ENCODE measurements at regions not wholly inside any gene's neighbourhood (a gene's known extent, or its start where the extent isn't known, plus 50 kb on each side); places are given as distances from the start of the nearest gene placed in this dataset.

- ChIA-PET CTCF (no interaction called here), POLR2A (ENCODE audit: unreplicated experiment) (no interaction called here)
- no peak overlapping the region for H3K4me3 ChIP-seq
- H3K27ac ChIP-seq, result no peak overlapping the region
- peaks cover 17% of the 10 kb centered on the region for H3F3A ChIP-seq (ENCODE audit: insufficient read depth, low read depth)
- H3K36me3 ChIP-seq (ENCODE audit: low read depth), result no peaks in the 10 kb centered on the region
- no peak for DNase-seq
- H4K20me1 ChIP-seq (ENCODE audit: insufficient read depth), result no peaks in the 10 kb centered on the region
- 0 out of 2 replicates have a peak, but pooled peaks cover 5% of the 10 kb centered on the region for H3K9me3 ChIP-seq (ENCODE audit: insufficient read depth, low read depth)
- BruUV-seq (replicated peaks), result no TSS peak
- H3K4me1 ChIP-seq (replicated peaks; ENCODE audit: insufficient read depth), result peaks cover 24% of the 10 kb centered on the region
- TF ChIP-seq EZH2 (IDR thresholded peaks at IDR 0.05; ENCODE audit: low read depth) (no peak), CTCF (conservative IDR thresholded peaks at IDR 0.05) (no peak)
- intact Hi-C loops (cut with micrococcal nuclease; ENCODE audit: unreplicated experiment), result no loop called here
- H3K79me2 ChIP-seq (ENCODE audit: low read depth), result no peaks in the 10 kb centered on the region
- no peak overlapping the region for H3K4me2 ChIP-seq
- H2AFZ ChIP-seq, result no peak overlapping the region
- no peaks in the 10 kb centered on the region for H3K9me2 ChIP-seq (ENCODE audit: insufficient read depth)
- no peaks in the 10 kb centered on the region for H3K27me3 ChIP-seq (ENCODE audit: insufficient read depth, low read depth)
Measured at GRCh38 chr13:50419331-50419865, 404.2 kb downstream of the KCNRG start.

- H3K79me2 ChIP-seq (ENCODE audit: low read depth), result no peaks in the 10 kb centered on the region
- POLR2A ChIA-PET (ENCODE audit: unreplicated experiment), result no interaction called here
- no peak overlapping the region for H3K27ac ChIP-seq
- peaks cover 17% of the 10 kb centered on the region for H3F3A ChIP-seq (ENCODE audit: insufficient read depth, low read depth)
- H3K9me2 ChIP-seq (ENCODE audit: insufficient read depth), result no peaks in the 10 kb centered on the region
- CTCF ChIA-PET, result interaction anchor here (0.6 kb wide), 1 partner anchor 438 kb away, joined by 3 read pairs; no protein-coding TSS in a partner anchor
- H3K27me3 ChIP-seq (ENCODE audit: insufficient read depth, low read depth), result no peaks in the 10 kb centered on the region
- no peak for TF ChIP-seq EZH2 (IDR thresholded peaks at IDR 0.05; ENCODE audit: low read depth)
- TF ChIP-seq CTCF (conservative IDR thresholded peaks at IDR 0.05), result no peak
- 0 out of 2 replicates have a peak, but pooled peaks cover 5% of the 10 kb centered on the region for H3K9me3 ChIP-seq (ENCODE audit: insufficient read depth, low read depth)
- no peak overlapping the region for H2AFZ ChIP-seq
- no TSS peak for BruUV-seq (replicated peaks)
- H3K4me3 ChIP-seq, result no peak overlapping the region
- intact Hi-C loops (cut with micrococcal nuclease; ENCODE audit: unreplicated experiment), result no loop called here
- no peaks in the 10 kb centered on the region for H3K36me3 ChIP-seq (ENCODE audit: low read depth)
- DNase-seq, result no peak
- H4K20me1 ChIP-seq (ENCODE audit: insufficient read depth), result no peaks in the 10 kb centered on the region
- peaks cover 24% of the 10 kb centered on the region for H3K4me1 ChIP-seq (replicated peaks; ENCODE audit: insufficient read depth)
- H3K4me2 ChIP-seq, result no peak overlapping the region
Measured at GRCh38 chr13:50419896-50420295, 404.7 kb downstream of the KCNRG start.

- Histone ChIP-seq H3K4me1 (replicated peaks; ENCODE audit: insufficient read depth) (peaks cover 24% of the 10 kb centered on the region), H3K27ac (peak overlapping the region; percentile 38), H3F3A (ENCODE audit: insufficient read depth, low read depth) (peaks cover 17% of the 10 kb centered on the region), H3K4me2 (peak overlapping the region; percentile 57), H4K20me1 (ENCODE audit: insufficient read depth) (no peaks in the 10 kb centered on the region), H3K79me2 (ENCODE audit: low read depth) (no peaks in the 10 kb centered on the region), H2AFZ (no peak overlapping the region), H3K9me2 (ENCODE audit: insufficient read depth) (no peaks in the 10 kb centered on the region), H3K9me3 (ENCODE audit: insufficient read depth, low read depth) (no peaks in the 10 kb centered on the region), H3K4me3 (no peak overlapping the region), H3K36me3 (ENCODE audit: low read depth) (no peaks in the 10 kb centered on the region), H3K27me3 (ENCODE audit: insufficient read depth, low read depth) (no peaks in the 10 kb centered on the region)
- ChIA-PET CTCF (interaction anchor here (0.6 kb wide), 1 partner anchor 437 kb away, joined by 3 read pairs; no protein-coding TSS in a partner anchor), POLR2A (ENCODE audit: unreplicated experiment) (no interaction called here)
- TF ChIP-seq EZH2 (IDR thresholded peaks at IDR 0.05; ENCODE audit: low read depth) (no peak), CTCF (conservative IDR thresholded peaks at IDR 0.05) (no peak)
- DNase-seq, result no peak
- intact Hi-C loops (cut with micrococcal nuclease; ENCODE audit: unreplicated experiment), result no loop called here
- BruUV-seq (replicated peaks), result no TSS peak
Measured at GRCh38 chr13:50420718-50421472, 405.7 kb downstream of the KCNRG start.

Data from PC-9 (cell line).